Uterus (tissue), 3 donors: ENCODE measurements at regions not wholly inside any gene's neighbourhood (a gene's known extent, or its start where the extent isn't known, plus 50 kb on each side); places are given as distances from the start of the nearest gene placed in this dataset.

Experiments
- DNase-seq, 2 donors: peaks; one replicate each; pipeline ENCODE4 v3.0.0-alpha.2; 2019 to 2020
- H3K27ac ChIP-seq, 2 donors: fragments of 200-600 bp; sonication (generic); 1 replicate in 1 of 2; 2 replicates in 1 of 2; pipeline ENCODE4 v1.5.1; 2016 to 2018
- H3K27me3 ChIP-seq, 2 donors: fragments of 200-600 bp; sonication (generic); one replicate each; pipeline ENCODE4 v1.5.1; 2018 to 2019; ENCODE audit warnings: control low read depth in 1 of 2
- H3K36me3 ChIP-seq, 2 donors: fragments of 200-600 bp; sonication (generic); one replicate each; pipeline ENCODE4 v1.5.1; 2019; ENCODE audit warnings: control low read depth in 1 of 2
- H3K4me1 ChIP-seq, 2 donors: fragments of 200-600 bp; sonication (generic); one replicate each; pipeline ENCODE4 v1.5.1; 2018 to 2019; ENCODE audit warnings: control low read depth in 1 of 2
- H3K4me3 ChIP-seq, 2 donors: fragments of 200-600 bp; sonication (generic); 1 replicate in 1 of 2; 2 replicates in 1 of 2; pipeline ENCODE4 v1.5.1; 2018 to 2019; ENCODE audit warnings: mild to moderate bottlenecking in 1 of 2
- H3K9me3 ChIP-seq, 2 donors: fragments of 200-600 bp; sonication (generic); one replicate each; pipeline ENCODE4 v1.5.1; 2019; ENCODE audit warnings: control low read depth in 1 of 2
- POLR2A ChIP-seq, 2 donors: fragments of 450-650 bp; IDR thresholded peaks; one replicate each; pipeline ENCODE4 v1.6.1; 2016; ENCODE audit warnings: antibody characterized with exemption in 2 of 2, mild to moderate bottlenecking in 1 of 2, moderate library complexity in 1 of 2
- intact Hi-C: fragments of 100-400 bp; cut with DNase I; formaldehyde crosslinking; loops from one replicate; pipeline ENCODE4 v1.15.1; 2023; ENCODE audit warnings: low total_unique reads
- TF ChIP-seq, protein P1 (sequence below), 4 experiments: fragments of 200-600 bp in 2 of 4; fragments of 450-650 bp in 2 of 4; sonication (generic) in 2 of 4; IDR thresholded peaks; one replicate each; pipeline ENCODE4 v1.5.1; 2016 to 2019; ENCODE audit warnings: antibody characterized with exemption in 4 of 4, mild to moderate bottlenecking in 2 of 4, moderate library complexity in 1 of 4
- donor health status: DM: yes; HTN: yes; CAD: no.

DNA sequence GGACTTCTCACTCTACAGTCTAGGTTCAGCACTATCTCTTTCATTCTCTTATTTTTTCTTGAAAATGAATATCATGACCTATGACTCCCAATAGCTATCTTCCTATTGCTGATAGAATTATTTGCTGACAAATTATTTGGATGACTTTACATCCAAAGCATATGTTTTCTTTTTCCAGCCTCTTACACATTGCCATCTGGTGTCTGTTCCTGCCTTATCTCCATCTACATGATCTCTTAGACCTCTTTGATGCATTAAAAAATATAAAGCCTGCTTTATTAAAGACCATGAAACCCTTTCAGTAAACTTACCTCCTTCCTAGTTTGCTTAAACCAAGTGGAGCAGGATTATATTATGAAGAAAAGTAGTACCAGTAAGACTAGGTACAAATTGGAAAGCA, 700.9 kb upstream of the CXADR start:
- no peak for TF ChIP-seq POLR2A (IDR thresholded peaks at IDR 0.05)
- TF ChIP-seq, protein P1, sequence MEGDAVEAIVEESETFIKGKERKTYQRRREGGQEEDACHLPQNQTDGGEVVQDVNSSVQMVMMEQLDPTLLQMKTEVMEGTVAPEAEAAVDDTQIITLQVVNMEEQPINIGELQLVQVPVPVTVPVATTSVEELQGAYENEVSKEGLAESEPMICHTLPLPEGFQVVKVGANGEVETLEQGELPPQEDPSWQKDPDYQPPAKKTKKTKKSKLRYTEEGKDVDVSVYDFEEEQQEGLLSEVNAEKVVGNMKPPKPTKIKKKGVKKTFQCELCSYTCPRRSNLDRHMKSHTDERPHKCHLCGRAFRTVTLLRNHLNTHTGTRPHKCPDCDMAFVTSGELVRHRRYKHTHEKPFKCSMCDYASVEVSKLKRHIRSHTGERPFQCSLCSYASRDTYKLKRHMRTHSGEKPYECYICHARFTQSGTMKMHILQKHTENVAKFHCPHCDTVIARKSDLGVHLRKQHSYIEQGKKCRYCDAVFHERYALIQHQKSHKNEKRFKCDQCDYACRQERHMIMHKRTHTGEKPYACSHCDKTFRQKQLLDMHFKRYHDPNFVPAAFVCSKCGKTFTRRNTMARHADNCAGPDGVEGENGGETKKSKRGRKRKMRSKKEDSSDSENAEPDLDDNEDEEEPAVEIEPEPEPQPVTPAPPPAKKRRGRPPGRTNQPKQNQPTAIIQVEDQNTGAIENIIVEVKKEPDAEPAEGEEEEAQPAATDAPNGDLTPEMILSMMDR (IDR thresholded peaks at IDR 0.05), result no peak
- Histone ChIP-seq H3K9me3 (no peaks in the 10 kb centered on the region), H3K4me3 (no peak overlapping the region), H3K36me3 (no peaks in the 10 kb centered on the region), H3K27ac (peak overlapping the region in 1 of 2 donors; percentile 10), H3K4me1 (no peaks in the 10 kb centered on the region), H3K27me3 (no peaks in the 10 kb centered on the region)
- intact Hi-C loops, result no loop called here
- no peak for DNase-seq

DNA sequence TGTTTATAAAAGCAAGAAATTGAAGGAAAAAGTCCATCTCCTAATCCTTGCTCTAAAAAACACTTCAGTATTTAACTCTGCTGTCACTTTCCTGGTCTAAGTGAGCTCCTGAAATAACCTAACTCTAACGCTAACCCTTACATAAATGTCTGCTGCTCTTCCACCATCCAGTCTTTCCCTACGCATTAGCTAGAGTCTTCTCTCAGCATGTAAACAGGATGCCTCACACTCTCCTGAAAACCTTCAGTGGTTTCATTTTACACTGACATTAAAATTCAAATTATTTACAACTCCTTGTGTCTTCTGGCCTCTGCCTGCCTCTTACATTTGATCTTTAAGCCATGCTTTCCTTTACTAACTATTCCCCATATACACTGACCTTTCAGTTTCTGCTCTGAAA, 697.6 kb upstream of the CXADR start:
- intact Hi-C loops, result no loop called here
- no peak for TF ChIP-seq POLR2A (IDR thresholded peaks at IDR 0.05)
- TF ChIP-seq, protein P1 (IDR thresholded peaks at IDR 0.05), result no peak
- peak overlapping the region; percentile 25 to 44 for H3K27ac ChIP-seq
- H3K27me3 ChIP-seq, result no peaks in the 10 kb centered on the region
- peak overlapping the region in 1 of 2 donors; percentile 12 for H3K4me3 ChIP-seq
- H3K9me3 ChIP-seq, result no peaks in the 10 kb centered on the region
- no peaks in the 10 kb centered on the region for H3K36me3 ChIP-seq
- no peak for DNase-seq
- H3K4me1 ChIP-seq, result no peaks in the 10 kb centered on the region

DNA sequence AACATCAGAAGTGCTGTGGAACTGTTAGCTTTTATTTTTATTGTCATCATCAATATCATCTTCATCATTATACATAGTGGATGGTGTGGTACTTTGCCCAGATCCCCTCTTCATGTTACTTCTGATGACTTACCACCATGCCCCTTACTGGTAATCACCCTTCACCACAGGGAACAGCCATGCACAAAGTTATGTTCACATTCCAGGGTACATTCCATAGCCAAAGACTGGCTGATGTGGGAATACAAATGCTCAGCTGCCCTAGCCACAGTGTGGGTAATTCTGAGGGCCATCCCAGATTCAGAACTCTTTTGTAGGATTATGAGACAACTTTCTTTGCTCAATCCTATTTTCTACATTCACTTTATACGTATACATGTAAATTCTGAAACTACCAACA, 691.3 kb upstream of the CXADR start:
- Histone ChIP-seq H3K4me3 (no peak overlapping the region), H3K27me3 (no peaks in the 10 kb centered on the region), H3K27ac (no peak overlapping the region), H3K9me3 (no peaks in the 10 kb centered on the region), H3K36me3 (no peaks in the 10 kb centered on the region), H3K4me1 (no peaks in the 10 kb centered on the region)
- TF ChIP-seq, protein P1 (IDR thresholded peaks at IDR 0.05), result no peak
- no peak for TF ChIP-seq POLR2A (IDR thresholded peaks at IDR 0.05)
- no peak for DNase-seq
- intact Hi-C loops, result no loop called here

DNA sequence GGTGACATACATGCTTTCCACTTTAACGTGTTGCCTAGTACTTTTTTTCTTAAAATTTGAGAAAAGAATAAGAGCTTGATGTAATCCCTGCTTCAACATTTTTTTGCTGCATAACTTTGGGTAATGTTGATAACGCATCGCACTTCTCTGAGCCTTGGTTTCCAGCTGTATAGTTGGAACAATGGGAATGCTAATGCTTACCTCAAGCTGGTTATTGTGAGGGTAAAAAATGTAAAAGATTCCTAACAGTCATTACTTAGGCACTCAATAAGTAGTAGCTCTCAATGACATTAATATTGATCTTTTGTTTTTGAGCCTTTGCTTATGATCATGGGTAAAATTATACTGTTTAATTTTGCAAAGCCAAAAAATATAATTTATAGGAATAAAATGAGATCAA, 683.3 kb upstream of the CXADR start:
- Histone ChIP-seq H3K27ac (no peak overlapping the region), H3K9me3 (no peaks in the 10 kb centered on the region), H3K27me3 (no peaks in the 10 kb centered on the region), H3K36me3 (no peaks in the 10 kb centered on the region), H3K4me1 (no peaks in the 10 kb centered on the region), H3K4me3 (no peak overlapping the region)
- intact Hi-C loops, result no loop called here
- TF ChIP-seq, protein P1 (IDR thresholded peaks at IDR 0.05), result no peak
- no peak for TF ChIP-seq POLR2A (IDR thresholded peaks at IDR 0.05)
- DNase-seq, result no peak

DNA sequence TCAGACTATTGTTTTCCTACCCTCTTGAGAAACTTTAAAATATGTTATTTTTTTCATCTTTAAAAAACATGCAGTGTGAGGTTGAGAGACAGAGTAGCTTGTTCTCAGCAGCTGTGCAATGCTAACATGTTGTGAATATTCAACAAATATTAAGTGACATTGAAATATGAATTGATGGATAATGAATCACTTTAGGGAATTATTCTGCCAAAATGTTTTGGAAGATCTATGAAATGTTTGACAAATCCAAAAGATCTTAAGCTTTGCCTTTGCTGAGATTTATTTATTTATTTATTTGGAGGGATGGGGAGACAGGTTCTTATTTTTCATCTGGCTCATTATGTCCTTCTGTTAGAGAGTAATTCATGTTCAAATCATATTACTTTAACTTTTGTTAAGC, 680.1 kb upstream of the CXADR start:
- no peak for DNase-seq
- H3K27me3 ChIP-seq, result no peaks in the 10 kb centered on the region
- no peaks in the 10 kb centered on the region for H3K36me3 ChIP-seq
- H3K4me1 ChIP-seq, result no peaks in the 10 kb centered on the region
- no peak overlapping the region for H3K27ac ChIP-seq
- H3K4me3 ChIP-seq, result no peak overlapping the region
- intact Hi-C loops, result no loop called here
- no peaks in the 10 kb centered on the region for H3K9me3 ChIP-seq
- TF ChIP-seq, protein P1 (IDR thresholded peaks at IDR 0.05), result no peak
- TF ChIP-seq POLR2A (IDR thresholded peaks at IDR 0.05), result no peak
